ENCODE measurements at regions not wholly inside any gene's neighbourhood (a gene's known extent, or its start where the extent isn't known, plus 50 kb on each side); places are given as distances from the start of the nearest gene placed in this dataset.

DNA sequence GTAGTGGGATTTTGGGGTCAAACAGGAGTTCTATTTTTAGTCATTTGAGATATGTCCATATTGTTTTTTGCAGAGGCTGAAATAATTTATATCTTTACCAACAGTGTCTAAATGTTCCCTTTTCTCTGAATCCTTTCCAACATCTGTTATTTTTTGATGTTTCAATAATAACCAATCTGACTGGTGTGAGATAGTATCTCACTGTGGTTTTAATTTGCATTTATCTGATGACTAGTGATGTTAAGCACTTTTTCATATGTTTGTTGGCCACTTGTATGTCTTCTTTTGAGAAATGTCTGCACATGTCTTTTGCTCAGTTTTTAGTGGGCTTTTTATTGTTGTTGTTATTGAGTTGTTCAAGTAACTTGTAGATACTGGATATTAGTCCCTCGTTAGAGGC, 1325.0 kb downstream of the BRINP3 start:
- no peaks in the 10 kb centered on the region for H3K4me1 ChIP-seq (ENCODE audit: control insufficient read depth in 4 of 4, insufficient read depth in 4 of 4, low read length in 3 of 4)
- peaks cover 0 to 2% (median 0%) of the 10 kb centered on the region in 4 donors for H3K36me3 ChIP-seq (ENCODE audit: control insufficient read depth in 4 of 4, insufficient read depth in 3 of 4, low read depth in 1 of 4, low read length in 3 of 4)
- no peak overlapping the region for H3K27ac ChIP-seq (ENCODE audit: low read depth in 1 of 2, low read length in 2 of 2)
- 84% methylated on average over 1 of the region's 1 CpG for WGBS
- H3K9ac ChIP-seq (ENCODE audit: low read depth in 1 of 2, low read length in 2 of 2): no peak overlapping the region
- DNase-seq (ENCODE audit: low spot score): no peak
- H3K9me3 ChIP-seq (ENCODE audit: control insufficient read depth in 4 of 4, low read length in 3 of 4): no peaks in the 10 kb centered on the region
- H3K4me3 ChIP-seq (ENCODE audit: low read depth in 1 of 3, low read length in 3 of 3): no peak overlapping the region
- TF ChIP-seq, protein P1, sequence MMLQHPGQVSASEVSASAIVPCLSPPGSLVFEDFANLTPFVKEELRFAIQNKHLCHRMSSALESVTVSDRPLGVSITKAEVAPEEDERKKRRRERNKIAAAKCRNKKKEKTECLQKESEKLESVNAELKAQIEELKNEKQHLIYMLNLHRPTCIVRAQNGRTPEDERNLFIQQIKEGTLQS (IDR thresholded peaks at IDR 0.05): no peak
- TF ChIP-seq, protein P2, sequence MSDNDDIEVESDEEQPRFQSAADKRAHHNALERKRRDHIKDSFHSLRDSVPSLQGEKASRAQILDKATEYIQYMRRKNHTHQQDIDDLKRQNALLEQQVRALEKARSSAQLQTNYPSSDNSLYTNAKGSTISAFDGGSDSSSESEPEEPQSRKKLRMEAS (IDR thresholded peaks at IDR 0.05): no peak
- TF ChIP-seq HNF4G (IDR thresholded peaks at IDR 0.05): no peak
- no peak for TF ChIP-seq NR2F2 (IDR thresholded peaks at IDR 0.05)
- TF ChIP-seq, protein P3, sequence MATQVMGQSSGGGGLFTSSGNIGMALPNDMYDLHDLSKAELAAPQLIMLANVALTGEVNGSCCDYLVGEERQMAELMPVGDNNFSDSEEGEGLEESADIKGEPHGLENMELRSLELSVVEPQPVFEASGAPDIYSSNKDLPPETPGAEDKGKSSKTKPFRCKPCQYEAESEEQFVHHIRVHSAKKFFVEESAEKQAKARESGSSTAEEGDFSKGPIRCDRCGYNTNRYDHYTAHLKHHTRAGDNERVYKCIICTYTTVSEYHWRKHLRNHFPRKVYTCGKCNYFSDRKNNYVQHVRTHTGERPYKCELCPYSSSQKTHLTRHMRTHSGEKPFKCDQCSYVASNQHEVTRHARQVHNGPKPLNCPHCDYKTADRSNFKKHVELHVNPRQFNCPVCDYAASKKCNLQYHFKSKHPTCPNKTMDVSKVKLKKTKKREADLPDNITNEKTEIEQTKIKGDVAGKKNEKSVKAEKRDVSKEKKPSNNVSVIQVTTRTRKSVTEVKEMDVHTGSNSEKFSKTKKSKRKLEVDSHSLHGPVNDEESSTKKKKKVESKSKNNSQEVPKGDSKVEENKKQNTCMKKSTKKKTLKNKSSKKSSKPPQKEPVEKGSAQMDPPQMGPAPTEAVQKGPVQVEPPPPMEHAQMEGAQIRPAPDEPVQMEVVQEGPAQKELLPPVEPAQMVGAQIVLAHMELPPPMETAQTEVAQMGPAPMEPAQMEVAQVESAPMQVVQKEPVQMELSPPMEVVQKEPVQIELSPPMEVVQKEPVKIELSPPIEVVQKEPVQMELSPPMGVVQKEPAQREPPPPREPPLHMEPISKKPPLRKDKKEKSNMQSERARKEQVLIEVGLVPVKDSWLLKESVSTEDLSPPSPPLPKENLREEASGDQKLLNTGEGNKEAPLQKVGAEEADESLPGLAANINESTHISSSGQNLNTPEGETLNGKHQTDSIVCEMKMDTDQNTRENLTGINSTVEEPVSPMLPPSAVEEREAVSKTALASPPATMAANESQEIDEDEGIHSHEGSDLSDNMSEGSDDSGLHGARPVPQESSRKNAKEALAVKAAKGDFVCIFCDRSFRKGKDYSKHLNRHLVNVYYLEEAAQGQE (IDR thresholded peaks at IDR 0.05): no peak
- TF ChIP-seq GABPA (IDR thresholded peaks at IDR 0.05 in 1 of 2, conservative IDR thresholded peaks at IDR 0.05 in 1 of 2): no peak
- no peaks in the 10 kb centered on the region for H3K27me3 ChIP-seq (ENCODE audit: control insufficient read depth in 4 of 4, insufficient read depth in 4 of 4, low read length in 3 of 4)

DNA sequence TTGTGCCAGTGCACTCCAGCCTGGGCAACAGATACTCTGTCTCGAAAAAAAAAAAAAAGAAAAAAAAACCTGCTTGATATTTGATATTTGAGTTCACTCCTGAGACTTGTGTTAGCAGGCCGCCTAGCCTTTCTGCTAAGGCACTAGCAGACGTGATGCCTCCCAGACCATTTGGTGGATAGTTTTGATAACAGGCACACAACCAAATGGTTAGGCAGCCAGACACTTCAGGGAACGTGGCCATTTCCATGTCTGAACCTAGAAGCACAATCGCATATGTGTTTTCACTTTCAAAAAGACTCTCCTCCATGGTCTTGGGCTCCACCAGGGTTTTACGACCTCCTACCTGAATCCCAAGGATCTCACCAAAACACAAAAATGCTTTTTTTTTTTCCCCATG, 1319.5 kb downstream of the BRINP3 start:
- no peak for DNase-seq (ENCODE audit: low spot score)
- TF ChIP-seq NR2F2 (IDR thresholded peaks at IDR 0.05) (no peak), GABPA (IDR thresholded peaks at IDR 0.05 in 1 of 2, conservative IDR thresholded peaks at IDR 0.05 in 1 of 2) (no peak), RAD21 (IDR thresholded peaks at IDR 0.05) (no peak), TAF1 (conservative IDR thresholded peaks at IDR 0.05) (no peak), HNF4A (conservative IDR thresholded peaks at IDR 0.05) (no peak)
- TF ChIP-seq, protein P4, sequence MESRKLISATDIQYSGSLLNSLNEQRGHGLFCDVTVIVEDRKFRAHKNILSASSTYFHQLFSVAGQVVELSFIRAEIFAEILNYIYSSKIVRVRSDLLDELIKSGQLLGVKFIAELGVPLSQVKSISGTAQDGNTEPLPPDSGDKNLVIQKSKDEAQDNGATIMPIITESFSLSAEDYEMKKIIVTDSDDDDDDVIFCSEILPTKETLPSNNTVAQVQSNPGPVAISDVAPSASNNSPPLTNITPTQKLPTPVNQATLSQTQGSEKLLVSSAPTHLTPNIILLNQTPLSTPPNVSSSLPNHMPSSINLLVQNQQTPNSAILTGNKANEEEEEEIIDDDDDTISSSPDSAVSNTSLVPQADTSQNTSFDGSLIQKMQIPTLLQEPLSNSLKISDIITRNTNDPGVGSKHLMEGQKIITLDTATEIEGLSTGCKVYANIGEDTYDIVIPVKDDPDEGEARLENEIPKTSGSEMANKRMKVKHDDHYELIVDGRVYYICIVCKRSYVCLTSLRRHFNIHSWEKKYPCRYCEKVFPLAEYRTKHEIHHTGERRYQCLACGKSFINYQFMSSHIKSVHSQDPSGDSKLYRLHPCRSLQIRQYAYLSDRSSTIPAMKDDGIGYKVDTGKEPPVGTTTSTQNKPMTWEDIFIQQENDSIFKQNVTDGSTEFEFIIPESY (IDR thresholded peaks at IDR 0.05): no peak
- no peak overlapping the region for H3K9ac ChIP-seq (ENCODE audit: low read depth in 1 of 2, low read length in 2 of 2)

DNA sequence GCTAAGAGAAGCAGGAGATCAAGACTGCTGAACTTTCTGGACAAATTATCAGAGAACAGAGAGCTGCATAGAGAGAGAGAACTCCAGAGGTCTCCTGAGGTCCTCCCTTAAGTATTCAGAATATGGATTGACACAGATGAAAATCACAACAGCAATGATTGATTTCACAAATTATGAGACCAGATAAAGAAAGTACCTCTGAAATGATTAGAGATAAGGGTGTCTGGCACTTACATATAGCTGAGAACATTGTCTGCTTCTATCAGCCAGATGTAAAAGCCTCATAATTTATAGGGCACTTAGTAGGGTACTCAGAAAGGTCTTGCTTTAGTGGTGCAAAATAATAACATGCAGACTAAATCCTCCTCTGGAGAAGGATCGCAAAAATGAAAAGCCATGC, 1301.8 kb downstream of the BRINP3 start:
- no peak for DNase-seq (ENCODE audit: low spot score)

More for the DNA sequence above, 1319.5 kb downstream of the BRINP3 start:
- Histone ChIP-seq H3K27ac (ENCODE audit: low read depth in 1 of 2, low read length in 2 of 2) (no peak overlapping the region), H3K4me3 (ENCODE audit: low read depth in 1 of 3, low read length in 3 of 3) (no peak overlapping the region), H3K27me3 (ENCODE audit: control insufficient read depth in 4 of 4, insufficient read depth in 4 of 4, low read length in 3 of 4) (no peaks in the 10 kb centered on the region), H3K9me3 (ENCODE audit: control insufficient read depth in 4 of 4, low read length in 3 of 4) (no peaks in the 10 kb centered on the region), H3K36me3 (ENCODE audit: control insufficient read depth in 4 of 4, insufficient read depth in 3 of 4, low read depth in 1 of 4, low read length in 3 of 4) (no peaks in the 10 kb centered on the region), H3K4me1 (ENCODE audit: control insufficient read depth in 4 of 4, insufficient read depth in 4 of 4, low read length in 3 of 4) (no peaks in the 10 kb centered on the region)
- WGBS: 60% methylated on average over 6 of the region's 6 CpGs

More for the DNA sequence above, 1301.8 kb downstream of the BRINP3 start:
- Histone ChIP-seq H3K27me3 (ENCODE audit: control insufficient read depth in 4 of 4, insufficient read depth in 4 of 4, low read length in 3 of 4) (no peaks in the 10 kb centered on the region), H3K27ac (ENCODE audit: low read depth in 1 of 2, low read length in 2 of 2) (no peak overlapping the region), H3K9ac (ENCODE audit: low read depth in 1 of 2, low read length in 2 of 2) (no peak overlapping the region), H3K4me1 (ENCODE audit: control insufficient read depth in 4 of 4, insufficient read depth in 4 of 4, low read length in 3 of 4) (no peaks in the 10 kb centered on the region), H3K36me3 (ENCODE audit: control insufficient read depth in 4 of 4, insufficient read depth in 3 of 4, low read depth in 1 of 4, low read length in 3 of 4) (no peaks in the 10 kb centered on the region), H3K9me3 (ENCODE audit: control insufficient read depth in 4 of 4, low read length in 3 of 4) (no peaks in the 10 kb centered on the region), H3K4me3 (ENCODE audit: low read depth in 1 of 3, low read length in 3 of 3) (no peak overlapping the region)
- TF ChIP-seq TAF1 (conservative IDR thresholded peaks at IDR 0.05) (no peak), SP1 (IDR thresholded peaks at IDR 0.05) (no peak), HNF4G (IDR thresholded peaks at IDR 0.05) (no peak)
- 79% methylated on average over 1 of the region's 1 CpG for WGBS

Data from liver (tissue), 7 donors.